IPS-18a (cell line): ENCODE measurements at regions not wholly inside any gene's neighbourhood (a gene's known extent, or its start where the extent isn't known, plus 50 kb on each side); places are given as distances from the start of the nearest gene placed in this dataset.

Experiments
- H3K27ac ChIP-seq: one replicate; pipeline ENCODE4 v1.5.1; 2013; ENCODE audit warnings: low read length
- H3K27me3 ChIP-seq: one replicate; pipeline ENCODE4 v1.6.1; 2013; ENCODE audit warnings: mild to moderate bottlenecking, low read length; ENCODE audit not compliant: control insufficient read depth, insufficient read depth
- H3K36me3 ChIP-seq: one replicate; pipeline ENCODE4 v1.6.1; 2013; ENCODE audit warnings: low read depth, low read length; ENCODE audit not compliant: control insufficient read depth
- H3K4me1 ChIP-seq: one replicate; pipeline ENCODE4 v1.6.1; 2013; ENCODE audit warnings: low read depth, low read length; ENCODE audit not compliant: control insufficient read depth
- H3K4me3 ChIP-seq: one replicate; pipeline ENCODE4 v1.5.1; 2013; ENCODE audit warnings: low read length
- H3K9ac ChIP-seq: one replicate; pipeline ENCODE4 v1.6.1; 2013; ENCODE audit warnings: mild to moderate bottlenecking, low read length, moderate library complexity
- H3K9me3 ChIP-seq: one replicate; pipeline ENCODE4 v1.6.1; 2013; ENCODE audit warnings: low read depth, low read length; ENCODE audit not compliant: control insufficient read depth

- Histone ChIP-seq H3K9ac (no peak overlapping the region), H3K36me3 (no peaks in the 10 kb centered on the region), H3K27ac (no peak overlapping the region), H3K9me3 (no peaks in the 10 kb centered on the region), H3K4me1 (no peaks in the 10 kb centered on the region), H3K4me3 (no peak overlapping the region), H3K27me3 (peaks cover 88% of the 10 kb centered on the region)
These were observed 52.8 kb upstream of the ZFAND3 start for GRCh38 chr6:37766717-37767116.

DNA sequence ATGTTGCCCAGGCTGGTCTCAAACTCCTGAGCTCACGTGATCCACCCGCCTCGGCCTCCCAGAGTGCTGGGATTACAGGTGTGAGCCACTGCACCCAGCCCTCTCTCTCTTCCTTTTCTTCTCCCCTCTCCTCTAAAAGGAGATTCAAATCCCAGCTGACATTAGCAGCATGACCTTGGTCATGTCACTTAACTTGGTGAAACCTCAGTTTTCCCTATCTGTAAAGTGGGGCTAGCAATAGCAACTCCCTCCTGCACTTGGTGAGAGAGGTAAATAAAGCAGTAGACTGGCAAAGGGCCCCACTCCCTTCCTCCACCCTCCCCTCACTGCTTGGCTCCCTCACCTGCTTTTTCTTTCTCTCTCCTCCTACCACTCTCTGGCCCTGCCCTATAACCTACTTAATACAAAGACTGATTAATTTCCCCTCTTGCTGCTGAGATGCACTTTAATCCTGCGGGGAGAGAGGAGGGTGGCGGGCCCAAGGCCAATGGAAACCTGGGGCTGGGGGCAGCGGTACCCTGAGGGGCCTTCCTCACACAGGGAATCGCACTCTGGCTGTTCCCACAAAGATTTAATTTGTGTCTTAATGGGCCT is 54.2 kb upstream of the ZFAND3 start:
- Histone ChIP-seq H3K4me3 (no peak overlapping the region), H3K36me3 (no peaks in the 10 kb centered on the region), H3K9ac (no peak overlapping the region), H3K27me3 (peaks cover 99% of the 10 kb centered on the region), H3K27ac (no peak overlapping the region), H3K9me3 (no peaks in the 10 kb centered on the region), H3K4me1 (no peaks in the 10 kb centered on the region)

GRCh38 chr6:37763413-37763812 is 56.1 kb upstream of the ZFAND3 start:
- peaks cover 100% of the 10 kb centered on the region for H3K27me3 ChIP-seq
- no peaks in the 10 kb centered on the region for H3K36me3 ChIP-seq
- H3K4me3 ChIP-seq, result no peak overlapping the region
- no peaks in the 10 kb centered on the region for H3K9me3 ChIP-seq
- H3K27ac ChIP-seq, result no peak overlapping the region
- no peak overlapping the region for H3K9ac ChIP-seq
- no peaks in the 10 kb centered on the region for H3K4me1 ChIP-seq

DNA sequence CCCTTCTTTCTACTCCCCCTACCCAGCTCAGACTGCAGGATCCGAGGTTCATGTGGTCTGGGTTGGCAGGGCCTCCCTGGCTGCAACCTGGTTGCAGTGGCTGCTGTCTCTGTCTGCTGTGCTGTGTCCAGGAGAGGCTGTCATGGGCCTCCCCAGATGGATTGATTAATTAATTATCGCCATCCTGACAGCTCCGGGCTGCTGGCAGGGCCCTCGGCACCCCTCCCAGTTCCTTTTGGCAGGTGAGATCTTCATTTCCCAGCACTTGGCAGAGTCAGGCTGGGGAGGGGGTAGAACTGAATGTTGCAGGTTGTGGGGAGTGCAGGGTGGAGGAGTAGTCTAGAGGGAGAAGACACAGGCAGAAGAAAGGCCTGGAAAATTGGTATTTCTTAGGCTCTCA is 56.7 kb upstream of the ZFAND3 start:
- H3K9ac ChIP-seq, result no peak overlapping the region
- H3K27me3 ChIP-seq, result peaks cover 100% of the 10 kb centered on the region
- no peaks in the 10 kb centered on the region for H3K9me3 ChIP-seq
- no peaks in the 10 kb centered on the region for H3K36me3 ChIP-seq
- H3K4me3 ChIP-seq, result no peak overlapping the region
- no peak overlapping the region for H3K27ac ChIP-seq
- no peaks in the 10 kb centered on the region for H3K4me1 ChIP-seq

DNA sequence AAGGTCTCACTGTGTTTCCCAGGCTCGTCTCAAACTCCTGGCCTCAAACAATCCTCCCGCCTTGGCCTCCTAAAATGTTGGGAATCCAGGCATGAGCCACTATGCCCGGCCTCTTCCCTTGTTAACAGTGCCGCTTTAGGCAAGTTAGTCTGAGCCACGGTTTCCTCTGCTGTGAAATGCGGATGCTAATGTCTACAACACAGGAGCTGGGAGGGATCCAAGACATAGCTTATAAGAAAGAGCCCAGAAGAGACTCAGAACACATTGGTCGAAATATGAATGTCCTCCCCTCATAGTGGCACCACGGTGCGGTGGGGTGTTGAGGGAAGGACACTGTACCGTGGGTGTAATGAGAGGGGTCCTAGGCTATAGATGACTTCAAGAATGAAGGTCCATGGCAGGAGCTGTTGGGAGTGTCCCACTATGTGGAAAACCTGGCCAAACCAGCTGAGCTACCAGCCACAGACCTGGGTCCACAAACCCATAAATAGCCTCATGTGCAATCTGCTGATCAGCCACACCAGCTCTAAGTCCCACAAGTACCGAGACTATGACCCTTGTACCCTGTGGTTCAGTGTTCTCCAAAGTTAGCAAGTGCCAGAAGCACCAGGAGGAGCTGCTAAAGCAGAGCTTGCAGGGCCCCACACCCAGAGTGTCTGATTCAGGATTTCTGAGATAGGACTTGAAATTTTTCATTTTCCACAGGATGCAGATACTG is 57.8 kb upstream of the ZFAND3 start:
- H3K9me3 ChIP-seq, result no peaks in the 10 kb centered on the region
- no peak overlapping the region for H3K27ac ChIP-seq
- H3K9ac ChIP-seq, result no peak overlapping the region
- peaks cover 100% of the 10 kb centered on the region for H3K27me3 ChIP-seq
- no peaks in the 10 kb centered on the region for H3K36me3 ChIP-seq
- H3K4me3 ChIP-seq, result no peak overlapping the region
- H3K4me1 ChIP-seq, result no peaks in the 10 kb centered on the region

DNA sequence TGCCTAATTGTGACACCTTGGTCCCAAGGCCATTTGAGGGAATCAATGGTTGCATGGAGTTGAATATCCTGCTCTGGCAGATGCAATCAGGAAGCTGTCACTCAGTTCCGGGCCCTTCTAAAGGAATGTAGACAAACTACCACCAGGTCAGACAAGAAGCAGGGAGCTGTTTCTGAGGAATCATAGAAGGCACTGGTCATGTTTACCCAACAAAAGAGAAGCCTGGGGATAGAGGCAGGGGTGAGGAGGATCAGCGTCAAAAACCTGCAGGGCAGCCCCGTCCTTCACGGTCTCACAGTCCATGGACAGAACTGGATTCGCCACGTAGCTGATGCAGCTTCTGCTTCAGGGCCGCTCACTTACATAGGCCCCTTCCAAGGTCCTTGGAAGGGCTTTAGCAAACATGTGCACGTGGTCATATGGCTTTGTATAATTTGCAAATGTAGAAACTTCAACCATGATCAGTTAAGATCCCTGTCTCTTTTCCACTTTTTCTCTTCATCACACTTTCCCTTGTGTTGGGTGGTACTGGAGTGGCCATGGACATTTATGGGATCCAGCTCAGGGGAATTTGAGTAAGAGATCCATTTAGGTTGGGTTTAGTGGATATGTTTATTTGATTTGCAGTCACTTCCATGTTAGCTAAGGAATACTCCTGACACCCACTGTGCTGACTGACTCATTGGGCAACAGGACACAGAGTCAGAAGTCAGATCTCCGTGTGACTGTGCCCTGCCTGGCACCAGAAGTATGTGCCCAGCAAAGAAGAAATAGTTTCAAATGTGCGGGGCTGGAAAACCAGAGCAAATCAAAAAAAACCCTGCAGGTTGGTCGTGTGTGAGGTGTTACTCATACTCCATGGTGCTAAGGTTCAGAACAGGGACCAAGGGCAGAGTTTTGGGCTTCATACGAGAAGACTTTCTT is 60.0 kb upstream of the ZFAND3 start:
- Histone ChIP-seq H3K27ac (no peak overlapping the region), H3K27me3 (peaks cover 100% of the 10 kb centered on the region), H3K4me3 (no peak overlapping the region), H3K9ac (no peak overlapping the region), H3K9me3 (no peaks in the 10 kb centered on the region), H3K36me3 (no peaks in the 10 kb centered on the region), H3K4me1 (no peaks in the 10 kb centered on the region)

DNA sequence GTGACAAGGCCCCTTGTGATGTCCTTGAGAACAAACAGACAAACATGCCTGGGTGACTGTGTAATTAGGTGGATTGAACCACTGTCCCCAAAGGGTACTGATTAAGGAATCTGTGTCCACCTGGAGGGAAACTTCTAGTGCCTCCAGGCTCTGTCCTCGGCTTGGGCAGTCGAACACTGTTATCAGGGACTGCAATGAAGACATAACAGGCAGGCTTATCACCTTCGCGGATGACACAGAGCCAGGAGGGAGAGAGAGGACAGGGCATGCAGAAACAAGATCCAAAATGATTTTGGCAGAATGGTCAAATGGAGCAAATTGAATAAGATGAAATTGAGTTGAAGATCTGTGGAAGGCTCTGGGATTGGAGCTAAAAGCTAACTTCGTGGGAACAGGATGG is 60.9 kb upstream of the ZFAND3 start:
- no peak overlapping the region for H3K9ac ChIP-seq
- H3K27ac ChIP-seq, result no peak overlapping the region
- H3K9me3 ChIP-seq, result no peaks in the 10 kb centered on the region
- H3K36me3 ChIP-seq, result no peaks in the 10 kb centered on the region
- H3K27me3 ChIP-seq, result peaks cover 97% of the 10 kb centered on the region
- no peaks in the 10 kb centered on the region for H3K4me1 ChIP-seq
- no peak overlapping the region for H3K4me3 ChIP-seq

GRCh38 chr6:37758234-37758633 is 60.6 kb upstream of the MDGA1 start:
- no peaks in the 10 kb centered on the region for H3K36me3 ChIP-seq
- peaks cover 93% of the 10 kb centered on the region for H3K27me3 ChIP-seq
- no peaks in the 10 kb centered on the region for H3K9me3 ChIP-seq
- no peak overlapping the region for H3K4me3 ChIP-seq
- H3K4me1 ChIP-seq, result no peaks in the 10 kb centered on the region
- no peak overlapping the region for H3K9ac ChIP-seq
- H3K27ac ChIP-seq, result no peak overlapping the region

- H3K9ac ChIP-seq, result no peak overlapping the region
- H3K9me3 ChIP-seq, result no peaks in the 10 kb centered on the region
- H3K4me3 ChIP-seq, result no peak overlapping the region
- no peaks in the 10 kb centered on the region for H3K36me3 ChIP-seq
- H3K27ac ChIP-seq, result no peak overlapping the region
- H3K27me3 ChIP-seq, result peaks cover 85% of the 10 kb centered on the region
- no peaks in the 10 kb centered on the region for H3K4me1 ChIP-seq
These were observed 59.7 kb upstream of the MDGA1 start for GRCh38 chr6:37757381-37757780.

- Histone ChIP-seq H3K9me3 (no peaks in the 10 kb centered on the region), H3K4me1 (no peaks in the 10 kb centered on the region), H3K36me3 (no peaks in the 10 kb centered on the region), H3K4me3 (no peak overlapping the region), H3K27me3 (peaks cover 77% of the 10 kb centered on the region), H3K9ac (no peak overlapping the region), H3K27ac (no peak overlapping the region)
These were observed 58.5 kb upstream of the MDGA1 start for GRCh38 chr6:37756135-37756534.

DNA sequence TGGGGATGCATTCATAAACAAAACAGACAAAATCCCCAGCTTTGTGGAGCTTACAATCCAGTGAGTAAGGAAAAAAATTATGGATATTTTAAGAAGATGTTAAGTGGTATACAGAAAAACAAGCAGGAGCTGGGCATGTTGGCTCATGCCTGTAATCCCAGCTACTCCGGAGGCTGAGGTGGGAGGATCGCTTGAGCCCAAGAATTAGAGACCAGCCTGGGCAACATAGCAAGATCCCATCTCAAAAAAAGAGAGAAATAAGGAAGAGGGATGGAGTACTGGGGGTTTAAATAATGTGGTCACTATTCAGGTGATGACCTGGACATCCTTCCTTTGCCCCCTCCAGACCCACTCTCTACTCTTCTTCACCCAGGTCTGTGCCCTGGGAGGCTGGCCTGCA is 55.0 kb upstream of the MDGA1 start:
- Histone ChIP-seq H3K4me1 (no peaks in the 10 kb centered on the region), H3K27ac (no peak overlapping the region), H3K27me3 (peaks cover 43% of the 10 kb centered on the region), H3K36me3 (no peaks in the 10 kb centered on the region), H3K9ac (no peak overlapping the region), H3K4me3 (no peak overlapping the region), H3K9me3 (no peaks in the 10 kb centered on the region)
